Keratinocyte (primary cell): ENCODE measurements at regions not wholly inside any gene's neighbourhood (a gene's known extent, or its start where the extent isn't known, plus 50 kb on each side); places are given as distances from the start of the nearest gene placed in this dataset.

ENCODE experiments used
- DNase-seq: peaks from one replicate; pipeline ENCODE4 v3.0.0-alpha.2; 2011; ENCODE audit warnings: low read depth, missing footprints, low spot score
- FAIRE-seq: peaks from 2 replicates; lab custom pipeline; 2011; peaks lifted over from hg19 to GRCh38; lab: Jason Lieb, UNC
- H2AFZ ChIP-seq: 2 replicates; pipeline ENCODE4 v1.6.0; 2012; ENCODE audit warnings: low read length, control low read depth, inconsistent platforms; ENCODE audit not compliant: control insufficient read depth
- H3K27ac ChIP-seq: 2 replicates; pipeline ENCODE4 v1.5.1; 2011; ENCODE audit warnings: low read length; ENCODE audit not compliant: control insufficient read depth, insufficient read depth
- H3K27me3 ChIP-seq: 3 replicates; pipeline ENCODE4 v1.6.0; 2011; ENCODE audit warnings: low read length; ENCODE audit not compliant: control insufficient read depth, insufficient read depth; ENCODE audit errors: extremely low read depth
- H3K36me3 ChIP-seq, 2 experiments: 2 replicates in 1 of 2; 3 replicates in 1 of 2; pipeline ENCODE4 v1.5.1; 2011; ENCODE audit warnings: low read length in 2 of 2, mild to moderate bottlenecking in 1 of 2; ENCODE audit not compliant: control insufficient read depth in 2 of 2, insufficient read depth in 2 of 2; ENCODE audit errors: extremely low read depth in 1 of 2
- H3K4me1 ChIP-seq: 3 replicates; pipeline ENCODE4 v1.5.1; 2011; ENCODE audit warnings: low read length; ENCODE audit not compliant: control insufficient read depth, insufficient read depth; ENCODE audit errors: extremely low read depth
- H3K4me2 ChIP-seq: 3 replicates; pipeline ENCODE4 v1.6.0; 2011; ENCODE audit warnings: low read depth, low read length; ENCODE audit not compliant: control insufficient read depth, insufficient read depth; ENCODE audit errors: extremely low read depth
- H3K4me3 ChIP-seq, 3 experiments: fragments of 200-600 bp in 1 of 3; sonication (generic) in 1 of 3; 2 replicates in 2 of 3; 3 replicates in 1 of 3; pipeline ENCODE4 v1.5.1; 2011 to 2016; ENCODE audit warnings: low read length in 3 of 3, mild to moderate bottlenecking in 3 of 3, control low read depth in 2 of 3, inconsistent platforms in 1 of 3, low read depth in 1 of 3, mixed read lengths in 1 of 3, mixed run types in 1 of 3, moderate library complexity in 1 of 3; ENCODE audit not compliant: control insufficient read depth in 2 of 3, insufficient read depth in 2 of 3; ENCODE audit errors: extremely low read depth in 1 of 3
- H3K79me2 ChIP-seq: 2 replicates; pipeline ENCODE4 v1.6.0; 2012; ENCODE audit warnings: low read length; ENCODE audit not compliant: control insufficient read depth, insufficient read depth
- H3K9ac ChIP-seq: 3 replicates; pipeline ENCODE4 v1.6.0; 2011; ENCODE audit warnings: low read length; ENCODE audit not compliant: control insufficient read depth, insufficient read depth; ENCODE audit errors: extremely low read depth
- H3K9me1 ChIP-seq: 3 replicates; pipeline ENCODE4 v1.6.0; 2011; ENCODE audit warnings: low read length; ENCODE audit not compliant: control insufficient read depth, insufficient read depth; ENCODE audit errors: extremely low read depth
- H3K9me3 ChIP-seq: 2 replicates; pipeline ENCODE4 v1.5.1; 2012; ENCODE audit warnings: low read depth, low read length; ENCODE audit not compliant: control insufficient read depth
- H4K20me1 ChIP-seq: 3 replicates; pipeline ENCODE4 v1.6.0; 2011; ENCODE audit warnings: low read length; ENCODE audit not compliant: control insufficient read depth, insufficient read depth; ENCODE audit errors: extremely low read depth
- EZH2 ChIP-seq: IDR thresholded peaks from one replicate; pipeline ENCODE4 v1.6.1; 2012; ENCODE audit warnings: inconsistent platforms, mild to moderate bottlenecking, low read length, moderate library complexity
- dilution Hi-C: fragments of 300-500 bp; cut with MboI; formaldehyde crosslinking; loops from one replicate; pipeline ENCODE4 v1.7.0; 2020; ENCODE audit warnings: low sequenced_read_pairs; ENCODE audit not compliant: extremely low pct_ligation_motif_present
- TF ChIP-seq, protein P1 (sequence below), 3 experiments: IDR thresholded peaks in 1 of 3; conservative IDR thresholded peaks in 1 of 3; optimal IDR thresholded peaks in 1 of 3; 2 replicates in 2 of 3; 3 replicates in 1 of 3; pipeline versions ENCODE3 to v1.5.1; 2011; ENCODE audit warnings: low read length in 3 of 3, mild to moderate bottlenecking in 3 of 3, moderate library complexity in 2 of 3, control low read depth in 1 of 3, inconsistent platforms in 1 of 3; ENCODE audit not compliant: insufficient read depth in 2 of 3; ENCODE audit errors: extremely low read depth in 1 of 3

DNA sequence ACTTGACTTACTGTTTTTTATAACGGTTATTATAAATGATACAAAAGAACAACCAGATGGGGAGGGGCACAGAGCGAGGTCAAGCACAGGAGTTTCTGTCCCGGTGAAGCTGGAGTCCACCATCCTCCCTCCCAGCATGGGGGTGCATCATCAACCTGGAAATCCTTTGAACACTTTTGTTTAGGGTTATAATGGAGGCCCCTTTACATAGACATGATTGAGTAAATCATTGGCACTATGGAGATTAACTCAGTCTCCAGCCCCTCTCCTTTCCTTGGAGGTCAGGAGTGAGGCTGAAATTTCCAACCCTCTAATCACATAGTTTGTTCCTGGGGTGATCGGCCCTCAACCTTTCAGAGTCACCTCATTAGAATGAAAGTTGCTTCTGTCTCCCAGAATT, 71.8 kb upstream of the ANKEF1 start:
- TF ChIP-seq EZH2, result no peak
- TF ChIP-seq, protein P1, sequence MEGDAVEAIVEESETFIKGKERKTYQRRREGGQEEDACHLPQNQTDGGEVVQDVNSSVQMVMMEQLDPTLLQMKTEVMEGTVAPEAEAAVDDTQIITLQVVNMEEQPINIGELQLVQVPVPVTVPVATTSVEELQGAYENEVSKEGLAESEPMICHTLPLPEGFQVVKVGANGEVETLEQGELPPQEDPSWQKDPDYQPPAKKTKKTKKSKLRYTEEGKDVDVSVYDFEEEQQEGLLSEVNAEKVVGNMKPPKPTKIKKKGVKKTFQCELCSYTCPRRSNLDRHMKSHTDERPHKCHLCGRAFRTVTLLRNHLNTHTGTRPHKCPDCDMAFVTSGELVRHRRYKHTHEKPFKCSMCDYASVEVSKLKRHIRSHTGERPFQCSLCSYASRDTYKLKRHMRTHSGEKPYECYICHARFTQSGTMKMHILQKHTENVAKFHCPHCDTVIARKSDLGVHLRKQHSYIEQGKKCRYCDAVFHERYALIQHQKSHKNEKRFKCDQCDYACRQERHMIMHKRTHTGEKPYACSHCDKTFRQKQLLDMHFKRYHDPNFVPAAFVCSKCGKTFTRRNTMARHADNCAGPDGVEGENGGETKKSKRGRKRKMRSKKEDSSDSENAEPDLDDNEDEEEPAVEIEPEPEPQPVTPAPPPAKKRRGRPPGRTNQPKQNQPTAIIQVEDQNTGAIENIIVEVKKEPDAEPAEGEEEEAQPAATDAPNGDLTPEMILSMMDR (optimal IDR thresholded peaks at IDR 0.05 in 1 of 3, IDR thresholded peaks at IDR 0.05 in 1 of 3, conservative IDR thresholded peaks at IDR 0.05 in 1 of 3; ENCODE audit: extremely low read depth in 1 of 3, insufficient read depth in 2 of 3, low read length in 3 of 3), result no peak
- H3K4me2 ChIP-seq, result no peak overlapping the region
- no peaks in the 10 kb centered on the region for H3K79me2 ChIP-seq
- no peak overlapping the region for H2AFZ ChIP-seq
- FAIRE-seq, result no peak
- no peaks in the 10 kb centered on the region for H4K20me1 ChIP-seq
- no peak overlapping the region for H3K9ac ChIP-seq
- dilution Hi-C loops, result no loop called here
- no peaks in the 10 kb centered on the region for H3K9me1 ChIP-seq
- peaks cover 3% of the 10 kb centered on the region for H3K27me3 ChIP-seq
- no peaks in the 10 kb centered on the region for H3K36me3 ChIP-seq
- H3K9me3 ChIP-seq, result no peaks in the 10 kb centered on the region
- H3K4me1 ChIP-seq, result no peaks in the 10 kb centered on the region
- H3K27ac ChIP-seq, result no peak overlapping the region
- DNase-seq, result no peak
- H3K4me3 ChIP-seq, result no peak overlapping the region

DNA sequence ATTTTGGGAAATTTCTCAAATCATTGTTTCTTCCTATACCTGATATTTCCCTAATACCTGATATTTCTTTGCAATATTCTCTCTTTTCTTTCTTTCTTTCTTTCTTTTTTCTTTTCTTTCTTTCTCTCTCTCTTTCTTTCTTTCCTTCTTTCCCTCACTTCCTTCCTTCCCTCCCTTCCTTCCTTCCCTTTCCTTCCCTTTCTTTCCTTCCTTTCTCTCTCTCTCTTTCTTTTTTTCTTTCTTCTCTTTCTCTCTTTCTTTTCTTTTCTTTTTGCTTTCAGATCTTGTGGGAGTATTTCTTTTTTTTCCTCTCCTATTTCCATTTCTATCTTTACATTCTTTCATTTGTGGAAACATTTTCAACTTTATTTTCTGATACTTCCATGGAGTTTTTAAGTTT, 76.1 kb upstream of the ANKEF1 start:
- H4K20me1 ChIP-seq, result no peaks in the 10 kb centered on the region
- H3K9ac ChIP-seq, result no peak overlapping the region
- H3K9me3 ChIP-seq, result no peaks in the 10 kb centered on the region
- H3K4me2 ChIP-seq, result no peak overlapping the region
- H2AFZ ChIP-seq, result no peak overlapping the region
- dilution Hi-C loops, result no loop called here
- no peak overlapping the region for H3K27ac ChIP-seq
- H3K27me3 ChIP-seq, result no peaks in the 10 kb centered on the region
- FAIRE-seq (no peak), DNase-seq (no peak)
- H3K79me2 ChIP-seq, result no peaks in the 10 kb centered on the region
- TF ChIP-seq EZH2, result no peak
- TF ChIP-seq, protein P1 (optimal IDR thresholded peaks at IDR 0.05 in 1 of 3, IDR thresholded peaks at IDR 0.05 in 1 of 3, conservative IDR thresholded peaks at IDR 0.05 in 1 of 3; ENCODE audit: extremely low read depth in 1 of 3, insufficient read depth in 2 of 3, low read length in 3 of 3), result no peak
- no peaks in the 10 kb centered on the region for H3K36me3 ChIP-seq
- H3K9me1 ChIP-seq, result no peaks in the 10 kb centered on the region
- no peak overlapping the region for H3K4me3 ChIP-seq
- H3K4me1 ChIP-seq, result peaks cover 3% of the 10 kb centered on the region
